ENCODE measurements at regions not wholly inside any gene's neighbourhood (a gene's known extent, or its start where the extent isn't known, plus 50 kb on each side); places are given as distances from the start of the nearest gene placed in this dataset.
"Not testable (repeated sequence)": the region's sequence is repeated elsewhere in the genome, so short reads cannot be mapped to it uniquely, and the experiment has no call there.

DNA sequence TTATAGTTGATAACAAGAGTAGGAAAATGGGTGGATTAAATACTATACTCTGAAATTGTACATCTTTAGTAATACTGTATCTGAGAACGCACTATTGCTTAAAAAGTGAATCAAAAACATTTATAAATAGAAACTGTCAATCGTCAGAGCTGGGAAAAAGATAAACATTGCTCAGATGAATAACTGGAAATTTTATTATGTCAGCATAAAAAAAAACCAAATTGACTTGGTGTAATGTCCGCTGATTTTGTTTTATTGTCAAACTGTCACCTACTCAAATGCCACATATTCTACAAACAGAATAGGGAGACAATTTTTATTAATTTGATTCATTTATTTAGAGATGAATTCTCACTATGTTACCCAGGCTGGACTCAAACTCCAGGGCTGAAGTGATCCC is 109.3 kb upstream of the TMTC1 start:
- no peaks in the 10 kb centered on the region for H3K9me3 ChIP-seq (ENCODE audit: control insufficient read depth, insufficient read depth, low read length)
- no peak overlapping the region for H3K4me3 ChIP-seq (ENCODE audit: low read depth, low read length)
- no peak overlapping the region for H3K9ac ChIP-seq (ENCODE audit: low read depth, low read length)
- peaks cover 2% of the 10 kb centered on the region for H3K4me1 ChIP-seq (ENCODE audit: control insufficient read depth, insufficient read depth, low read length)
- no peaks in the 10 kb centered on the region for H3K27me3 ChIP-seq (ENCODE audit: control insufficient read depth, insufficient read depth, low read length)
- H3K36me3 ChIP-seq (ENCODE audit: control insufficient read depth, insufficient read depth, low read length) = no peaks in the 10 kb centered on the region

DNA sequence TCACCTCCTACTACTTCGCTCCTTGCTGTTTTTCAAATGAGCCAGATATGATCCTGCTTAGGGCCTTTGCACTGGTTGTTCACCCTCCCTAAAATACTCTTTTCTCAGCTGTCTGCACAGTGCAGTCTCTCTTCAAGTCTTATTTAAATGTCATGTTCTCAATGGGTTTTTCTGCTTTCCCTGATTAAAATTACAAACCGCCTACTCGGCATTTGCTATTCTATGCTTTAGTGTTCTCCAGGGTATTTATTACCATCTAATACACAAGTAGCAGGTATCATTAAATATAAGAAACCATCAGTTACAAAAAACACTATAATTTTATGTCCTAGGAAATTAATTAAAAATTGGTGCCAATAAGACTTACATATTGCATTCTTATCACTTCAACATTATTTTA is 108.0 kb upstream of the TMTC1 start:
- Histone ChIP-seq H3K9ac (ENCODE audit: low read depth, low read length) (no peak overlapping the region), H3K9me3 (ENCODE audit: control insufficient read depth, insufficient read depth, low read length) (no peaks in the 10 kb centered on the region), H3K4me1 (ENCODE audit: control insufficient read depth, insufficient read depth, low read length) (peaks cover 2% of the 10 kb centered on the region), H3K27me3 (ENCODE audit: control insufficient read depth, insufficient read depth, low read length) (no peaks in the 10 kb centered on the region), H3K36me3 (ENCODE audit: control insufficient read depth, insufficient read depth, low read length) (no peaks in the 10 kb centered on the region), H3K4me3 (ENCODE audit: low read depth, low read length) (no peak overlapping the region)

- no peaks in the 10 kb centered on the region for H3K27me3 ChIP-seq (ENCODE audit: control insufficient read depth, insufficient read depth, low read length)
- no peaks in the 10 kb centered on the region for H3K36me3 ChIP-seq (ENCODE audit: control insufficient read depth, insufficient read depth, low read length)
- no peak overlapping the region for H3K9ac ChIP-seq (ENCODE audit: low read depth, low read length)
- H3K4me1 ChIP-seq (ENCODE audit: control insufficient read depth, insufficient read depth, low read length) = no peaks in the 10 kb centered on the region
- H3K9me3 ChIP-seq (ENCODE audit: control insufficient read depth, insufficient read depth, low read length) = peaks cover 3% of the 10 kb centered on the region
- no peak overlapping the region for H3K4me3 ChIP-seq (ENCODE audit: low read depth, low read length)
Measured at GRCh38 chr12:29889737-29890136, 106.0 kb upstream of the TMTC1 start.

- Histone ChIP-seq H3K4me3 (ENCODE audit: low read depth, low read length) (no peak overlapping the region), H3K4me1 (ENCODE audit: control insufficient read depth, insufficient read depth, low read length) (peaks cover 3% of the 10 kb centered on the region), H3K27me3 (ENCODE audit: control insufficient read depth, insufficient read depth, low read length) (no peaks in the 10 kb centered on the region), H3K9me3 (ENCODE audit: control insufficient read depth, insufficient read depth, low read length) (peaks cover 5% of the 10 kb centered on the region), H3K9ac (ENCODE audit: low read depth, low read length) (no peak overlapping the region), H3K36me3 (ENCODE audit: control insufficient read depth, insufficient read depth, low read length) (no peaks in the 10 kb centered on the region)
Measured at GRCh38 chr12:29888777-29889176, 105.0 kb upstream of the TMTC1 start.

DNA sequence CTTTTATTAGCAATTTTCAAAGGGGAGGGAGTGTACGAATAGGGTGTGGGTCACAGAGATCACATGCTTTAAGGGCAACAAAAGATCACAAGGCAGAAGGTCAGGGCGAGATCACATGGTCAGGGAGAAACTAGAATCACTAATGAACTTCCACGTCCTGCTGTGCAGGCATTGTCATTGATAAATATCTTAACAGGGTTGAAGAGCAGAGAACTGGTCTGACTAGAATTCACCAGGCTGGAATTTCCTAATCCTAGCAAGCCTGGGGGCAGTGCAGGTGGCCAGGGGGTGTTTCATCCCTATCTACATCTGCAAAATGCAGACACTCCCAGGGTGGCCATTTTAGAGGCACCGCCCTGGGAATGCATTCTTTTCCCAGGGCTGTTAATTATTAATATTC is 101.2 kb upstream of the TMTC1 start:
- H3K9ac ChIP-seq (ENCODE audit: low read depth, low read length); H3K36me3 ChIP-seq (ENCODE audit: control insufficient read depth, insufficient read depth, low read length); H3K4me3 ChIP-seq (ENCODE audit: low read depth, low read length); H3K9me3 ChIP-seq (ENCODE audit: control insufficient read depth, insufficient read depth, low read length); H3K4me1 ChIP-seq (ENCODE audit: control insufficient read depth, insufficient read depth, low read length); H3K27me3 ChIP-seq (ENCODE audit: control insufficient read depth, insufficient read depth, low read length): not testable (repeated sequence)

GRCh38 chr12:29883941-29884554 is 100.3 kb upstream of the TMTC1 start:
- H3K9ac ChIP-seq (ENCODE audit: low read depth, low read length) = no peak overlapping the region
- no peak overlapping the region for H3K4me3 ChIP-seq (ENCODE audit: low read depth, low read length)

GRCh38 chr12:29883525-29883924 is 99.8 kb upstream of the TMTC1 start:
- Histone ChIP-seq H3K9ac (ENCODE audit: low read depth, low read length) (no peak overlapping the region), H3K4me1 (ENCODE audit: control insufficient read depth, insufficient read depth, low read length) (peaks cover 10% of the 10 kb centered on the region), H3K36me3 (ENCODE audit: control insufficient read depth, insufficient read depth, low read length) (no peaks in the 10 kb centered on the region), H3K4me3 (ENCODE audit: low read depth, low read length) (no peak overlapping the region), H3K27me3 (ENCODE audit: control insufficient read depth, insufficient read depth, low read length) (no peaks in the 10 kb centered on the region), H3K9me3 (ENCODE audit: control insufficient read depth, insufficient read depth, low read length) (peaks cover 6% of the 10 kb centered on the region)

More at GRCh38 chr12:29883941-29884554, 100.3 kb upstream of the TMTC1 start:
- Histone ChIP-seq H3K36me3 (ENCODE audit: control insufficient read depth, insufficient read depth, low read length) (no peaks in the 10 kb centered on the region), H3K27me3 (ENCODE audit: control insufficient read depth, insufficient read depth, low read length) (no peaks in the 10 kb centered on the region), H3K4me1 (ENCODE audit: control insufficient read depth, insufficient read depth, low read length) (peaks cover 10% of the 10 kb centered on the region), H3K9me3 (ENCODE audit: control insufficient read depth, insufficient read depth, low read length) (peaks cover 6% of the 10 kb centered on the region)

DNA sequence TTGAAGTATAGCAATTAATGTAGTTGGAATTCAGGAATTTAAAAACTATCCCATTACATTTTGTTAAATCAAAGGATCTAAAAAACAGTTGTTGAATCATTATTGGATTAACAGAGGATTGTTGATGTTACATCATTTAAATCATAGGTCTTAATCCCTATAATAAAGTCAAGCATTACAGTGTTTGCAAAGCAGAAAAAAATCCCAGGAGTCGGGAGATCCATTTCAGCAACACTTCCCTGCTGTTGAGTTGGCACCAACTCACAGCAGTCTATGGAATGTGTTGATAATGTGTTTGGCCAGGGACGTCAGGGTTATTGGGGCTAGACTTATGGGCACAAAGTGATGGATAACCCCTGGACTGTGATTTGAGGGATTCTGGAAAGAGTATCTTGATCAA is 99.1 kb upstream of the TMTC1 start:
- Histone ChIP-seq H3K4me1 (ENCODE audit: control insufficient read depth, insufficient read depth, low read length) (peaks cover 10% of the 10 kb centered on the region), H3K36me3 (ENCODE audit: control insufficient read depth, insufficient read depth, low read length) (no peaks in the 10 kb centered on the region), H3K27me3 (ENCODE audit: control insufficient read depth, insufficient read depth, low read length) (no peaks in the 10 kb centered on the region), H3K4me3 (ENCODE audit: low read depth, low read length) (no peak overlapping the region), H3K9me3 (ENCODE audit: control insufficient read depth, insufficient read depth, low read length) (peaks cover 6% of the 10 kb centered on the region), H3K9ac (ENCODE audit: low read depth, low read length) (no peak overlapping the region)

- H3K9ac ChIP-seq (ENCODE audit: low read depth, low read length) = no peak overlapping the region
- H3K27me3 ChIP-seq (ENCODE audit: control insufficient read depth, insufficient read depth, low read length) = no peaks in the 10 kb centered on the region
- H3K4me1 ChIP-seq (ENCODE audit: control insufficient read depth, insufficient read depth, low read length) = peaks cover 10% of the 10 kb centered on the region
- H3K36me3 ChIP-seq (ENCODE audit: control insufficient read depth, insufficient read depth, low read length) = no peaks in the 10 kb centered on the region
- H3K4me3 ChIP-seq (ENCODE audit: low read depth, low read length) = no peak overlapping the region
- H3K9me3 ChIP-seq (ENCODE audit: control insufficient read depth, insufficient read depth, low read length) = peaks cover 3% of the 10 kb centered on the region
Measured at GRCh38 chr12:29880987-29881386, 97.2 kb upstream of the TMTC1 start.

DNA sequence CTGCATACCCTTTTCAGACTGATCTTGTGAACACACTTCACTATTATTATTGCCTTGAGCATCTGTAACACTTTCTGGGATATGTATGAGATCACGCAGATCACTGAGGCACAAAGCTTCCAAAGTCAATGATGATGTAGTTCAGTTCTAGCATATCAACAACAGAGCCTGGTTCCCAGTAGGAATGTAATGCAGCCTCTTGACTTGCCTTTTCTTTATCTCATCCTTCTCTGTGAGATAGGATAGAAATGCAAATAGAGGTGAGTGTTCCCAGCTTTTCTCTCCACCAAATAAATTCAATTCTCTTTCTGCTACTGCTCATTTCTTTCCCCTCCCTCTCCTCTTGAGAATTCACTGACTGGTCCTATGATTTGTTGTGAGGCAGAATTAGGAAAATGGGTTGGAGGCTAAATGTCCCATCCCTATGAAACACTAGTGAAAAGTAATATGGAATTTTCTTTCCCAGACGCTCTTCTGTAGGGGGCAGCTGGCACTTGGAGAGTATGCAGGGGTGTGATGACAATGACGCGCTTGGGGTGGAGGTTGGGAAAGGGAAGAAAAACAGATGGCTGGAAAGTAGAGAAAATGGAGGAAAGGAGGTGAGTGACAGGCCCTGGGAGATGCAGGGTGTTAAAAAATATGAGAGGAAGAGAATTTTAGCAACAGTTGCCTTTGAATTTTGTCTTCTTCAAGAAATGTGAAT is 96.0 kb upstream of the TMTC1 start:
- no peak overlapping the region for H3K9ac ChIP-seq (ENCODE audit: low read depth, low read length)
- H3K9me3 ChIP-seq (ENCODE audit: control insufficient read depth, insufficient read depth, low read length) = peaks cover 3% of the 10 kb centered on the region
- no peak overlapping the region for H3K4me3 ChIP-seq (ENCODE audit: low read depth, low read length)
- peaks cover 10% of the 10 kb centered on the region for H3K4me1 ChIP-seq (ENCODE audit: control insufficient read depth, insufficient read depth, low read length)
- H3K36me3 ChIP-seq (ENCODE audit: control insufficient read depth, insufficient read depth, low read length) = no peaks in the 10 kb centered on the region
- H3K27me3 ChIP-seq (ENCODE audit: control insufficient read depth, insufficient read depth, low read length) = no peaks in the 10 kb centered on the region

- Histone ChIP-seq H3K27me3 (ENCODE audit: control insufficient read depth, insufficient read depth, low read length) (peaks cover 15% of the 10 kb centered on the region), H3K4me1 (ENCODE audit: control insufficient read depth, insufficient read depth, low read length) (no peaks in the 10 kb centered on the region), H3K4me3 (ENCODE audit: low read depth, low read length) (no peak overlapping the region), H3K9me3 (ENCODE audit: control insufficient read depth, insufficient read depth, low read length) (no peaks in the 10 kb centered on the region), H3K9ac (ENCODE audit: low read depth, low read length) (no peak overlapping the region), H3K36me3 (ENCODE audit: control insufficient read depth, insufficient read depth, low read length) (no peaks in the 10 kb centered on the region)
Measured at GRCh38 chr12:29869946-29870345, 86.2 kb upstream of the TMTC1 start.

GRCh38 chr12:29867823-29868222 is 84.1 kb upstream of the TMTC1 start:
- H3K4me1 ChIP-seq (ENCODE audit: control insufficient read depth, insufficient read depth, low read length) = peaks cover 6% of the 10 kb centered on the region
- no peaks in the 10 kb centered on the region for H3K9me3 ChIP-seq (ENCODE audit: control insufficient read depth, insufficient read depth, low read length)
- no peaks in the 10 kb centered on the region for H3K36me3 ChIP-seq (ENCODE audit: control insufficient read depth, insufficient read depth, low read length)
- no peak overlapping the region for H3K9ac ChIP-seq (ENCODE audit: low read depth, low read length)
- H3K27me3 ChIP-seq (ENCODE audit: control insufficient read depth, insufficient read depth, low read length) = peaks cover 34% of the 10 kb centered on the region
- H3K4me3 ChIP-seq (ENCODE audit: low read depth, low read length) = no peak overlapping the region

Measured in iPS-15b (cell line).